ENCODE measurements at regions not wholly inside any gene's neighbourhood (a gene's known extent, or its start where the extent isn't known, plus 50 kb on each side); places are given as distances from the start of the nearest gene placed in this dataset.
"Not testable (repeated sequence)": the region's sequence is repeated elsewhere in the genome, so short reads cannot be mapped to it uniquely, and the experiment has no call there.

GRCh38 chr21:33993286-33994231 is 78.0 kb upstream of the ATP5PO start:
- Mint-ChIP-seq H3K9me3 (peaks cover 0 to 5% (median 4%) of the 10 kb centered on the region in 7 donors), H3K4me1 (peaks cover 11 to 19% (median 17%) of the 10 kb centered on the region in 4 donors), H3K27me3 (no peaks in the 10 kb centered on the region), H3K4me3 (no peak overlapping the region), H3K36me3 (no peaks in the 10 kb centered on the region), H3K27ac (peak overlapping the region; percentile 1 to 78 (median 68))
- peak in 1 of 2 donors; percentile 37 for ATAC-seq (ENCODE audit: low read depth in 2 of 2)
- no peak overlapping the region for H3K27ac ChIP-seq (ENCODE audit: insufficient read depth, low read length, poor library complexity, severe bottlenecking)
- peaks cover 6% of the 10 kb centered on the region for H3K4me1 ChIP-seq (ENCODE audit: control insufficient read depth, insufficient read depth, low read length, poor library complexity, severe bottlenecking)
- H3K36me3 ChIP-seq (ENCODE audit: control insufficient read depth, insufficient read depth, low read length), result no peaks in the 10 kb centered on the region
- H3K4me3 ChIP-seq (ENCODE audit: low read depth, low read length), result no peak overlapping the region
- DNase-seq, result no peak
- peaks cover 0 to 3% of the 10 kb centered on the region in 2 experiments for H3K9me3 ChIP-seq (ENCODE audit: control insufficient read depth in 2 of 2, low read length in 2 of 2)
- no peaks in the 10 kb centered on the region for H3K27me3 ChIP-seq (ENCODE audit: control insufficient read depth, insufficient read depth, low read length)

- not testable (repeated sequence) for H3K4me1 ChIP-seq (ENCODE audit: control insufficient read depth, insufficient read depth, low read length, poor library complexity, severe bottlenecking); H3K27ac Mint-ChIP-seq; H3K36me3 ChIP-seq (ENCODE audit: control insufficient read depth, insufficient read depth, low read length); H3K27me3 ChIP-seq (ENCODE audit: control insufficient read depth, insufficient read depth, low read length); H3K9me3 Mint-ChIP-seq; H3K27me3 Mint-ChIP-seq; H3K36me3 Mint-ChIP-seq; H3K9me3 ChIP-seq (ENCODE audit: control insufficient read depth in 2 of 2, low read length in 2 of 2); DNase-seq; H3K27ac ChIP-seq (ENCODE audit: insufficient read depth, low read length, poor library complexity, severe bottlenecking); H3K4me3 ChIP-seq (ENCODE audit: low read depth, low read length); ATAC-seq (ENCODE audit: low read depth in 2 of 2); H3K4me3 Mint-ChIP-seq
- H3K4me1 Mint-ChIP-seq, result peaks cover 5 to 14% (median 9%) of the 10 kb centered on the region in 4 donors
These were observed 76.8 kb upstream of the ATP5PO start for GRCh38 chr21:33992412-33992811.

GRCh38 chr21:33991133-33991532 is 75.5 kb upstream of the ATP5PO start:
- H3K36me3 ChIP-seq (ENCODE audit: control insufficient read depth, insufficient read depth, low read length), result no peaks in the 10 kb centered on the region
- H3K27ac ChIP-seq (ENCODE audit: insufficient read depth, low read length, poor library complexity, severe bottlenecking), result no peak overlapping the region
- Mint-ChIP-seq H3K27me3 (no peaks in the 10 kb centered on the region), H3K4me1 (peaks cover 5 to 17% (median 13%) of the 10 kb centered on the region in 4 donors), H3K27ac (peak overlapping the region in 1 of 3 donors; percentile 3), H3K36me3 (no peaks in the 10 kb centered on the region), H3K9me3 (peaks cover 0 to 5% (median 2%) of the 10 kb centered on the region in 7 donors), H3K4me3 (no peak overlapping the region)
- DNase-seq (no peak), ATAC-seq (ENCODE audit: low read depth in 2 of 2) (no peak)
- no peaks in the 10 kb centered on the region for H3K4me1 ChIP-seq (ENCODE audit: control insufficient read depth, insufficient read depth, low read length, poor library complexity, severe bottlenecking)
- H3K4me3 ChIP-seq (ENCODE audit: low read depth, low read length), result no peak overlapping the region
- H3K9me3 ChIP-seq (ENCODE audit: control insufficient read depth in 2 of 2, low read length in 2 of 2), result peaks cover 0 to 3% of the 10 kb centered on the region in 2 experiments
- no peaks in the 10 kb centered on the region for H3K27me3 ChIP-seq (ENCODE audit: control insufficient read depth, insufficient read depth, low read length)

- ATAC-seq (ENCODE audit: low read depth in 2 of 2) (no peak), DNase-seq (no peak)
- Mint-ChIP-seq H3K9me3 (peaks cover 0 to 5% (median 2%) of the 10 kb centered on the region in 7 donors), H3K27ac (no peak overlapping the region), H3K27me3 (peaks cover 5% of the 10 kb centered on the region), H3K4me3 (no peak overlapping the region), H3K36me3 (no peaks in the 10 kb centered on the region), H3K4me1 (peaks cover 5 to 23% (median 16%) of the 10 kb centered on the region in 4 donors)
- H3K4me1 ChIP-seq (ENCODE audit: control insufficient read depth, insufficient read depth, low read length, poor library complexity, severe bottlenecking), result no peaks in the 10 kb centered on the region
- H3K9me3 ChIP-seq (ENCODE audit: control insufficient read depth in 2 of 2, low read length in 2 of 2), result peaks cover 0 to 3% of the 10 kb centered on the region in 2 experiments
- H3K27ac ChIP-seq (ENCODE audit: insufficient read depth, low read length, poor library complexity, severe bottlenecking), result no peak overlapping the region
- no peaks in the 10 kb centered on the region for H3K36me3 ChIP-seq (ENCODE audit: control insufficient read depth, insufficient read depth, low read length)
- H3K4me3 ChIP-seq (ENCODE audit: low read depth, low read length), result no peak overlapping the region
- H3K27me3 ChIP-seq (ENCODE audit: control insufficient read depth, insufficient read depth, low read length), result no peaks in the 10 kb centered on the region
These were observed 73.8 kb upstream of the ATP5PO start for GRCh38 chr21:33989440-33989839.

- H3K27ac Mint-ChIP-seq, result no peak overlapping the region
- no peaks in the 10 kb centered on the region for H3K36me3 Mint-ChIP-seq
- DNase-seq, result no peak
These were observed 72.8 kb upstream of the ATP5PO start for GRCh38 chr21:33988237-33989017.

GRCh38 chr21:33987461-33987860 is 71.9 kb upstream of the ATP5PO start:
- Mint-ChIP-seq H3K4me1 (peaks cover 5 to 17% (median 16%) of the 10 kb centered on the region in 4 donors), H3K36me3 (no peaks in the 10 kb centered on the region), H3K4me3 (no peak overlapping the region), H3K27ac (peak overlapping the region in 1 of 3 donors; percentile 48), H3K9me3 (peaks cover 0 to 5% (median 2%) of the 10 kb centered on the region in 7 donors), H3K27me3 (peaks cover 5% of the 10 kb centered on the region)
- no peaks in the 10 kb centered on the region for H3K4me1 ChIP-seq (ENCODE audit: control insufficient read depth, insufficient read depth, low read length, poor library complexity, severe bottlenecking)
- no peaks in the 10 kb centered on the region for H3K27me3 ChIP-seq (ENCODE audit: control insufficient read depth, insufficient read depth, low read length)
- H3K9me3 ChIP-seq (ENCODE audit: control insufficient read depth in 2 of 2, low read length in 2 of 2), result no peaks in the 10 kb centered on the region
- ATAC-seq (ENCODE audit: low read depth in 2 of 2), result no peak
- no peak overlapping the region for H3K4me3 ChIP-seq (ENCODE audit: low read depth, low read length)
- H3K27ac ChIP-seq (ENCODE audit: insufficient read depth, low read length, poor library complexity, severe bottlenecking), result no peak overlapping the region
- no peak for DNase-seq
- H3K36me3 ChIP-seq (ENCODE audit: control insufficient read depth, insufficient read depth, low read length), result no peaks in the 10 kb centered on the region

More at GRCh38 chr21:33988237-33989017, 72.8 kb upstream of the ATP5PO start:
- peaks cover 5 to 15% (median 14%) of the 10 kb centered on the region in 4 donors for H3K4me1 Mint-ChIP-seq
- peaks cover 0 to 3% of the 10 kb centered on the region in 2 experiments for H3K9me3 ChIP-seq (ENCODE audit: control insufficient read depth in 2 of 2, low read length in 2 of 2)
- peaks cover 5% of the 10 kb centered on the region for H3K27me3 Mint-ChIP-seq
- no peaks in the 10 kb centered on the region for H3K4me1 ChIP-seq (ENCODE audit: control insufficient read depth, insufficient read depth, low read length, poor library complexity, severe bottlenecking)
- H3K27me3 ChIP-seq (ENCODE audit: control insufficient read depth, insufficient read depth, low read length), result no peaks in the 10 kb centered on the region
- peaks cover 0 to 5% (median 2%) of the 10 kb centered on the region in 7 donors for H3K9me3 Mint-ChIP-seq
- no peak overlapping the region for H3K27ac ChIP-seq (ENCODE audit: insufficient read depth, low read length, poor library complexity, severe bottlenecking)
- H3K4me3 ChIP-seq (ENCODE audit: low read depth, low read length), result no peak overlapping the region
- H3K36me3 ChIP-seq (ENCODE audit: control insufficient read depth, insufficient read depth, low read length), result no peaks in the 10 kb centered on the region
- no peak overlapping the region for H3K4me3 Mint-ChIP-seq
- ATAC-seq (ENCODE audit: low read depth in 2 of 2), result no peak

- peaks cover 0 to 21% (median 15%) of the 10 kb centered on the region in 4 donors for H3K4me1 Mint-ChIP-seq
- no peak overlapping the region for H3K27ac ChIP-seq (ENCODE audit: insufficient read depth, low read length, poor library complexity, severe bottlenecking)
- H3K36me3 Mint-ChIP-seq, result peaks cover 7% of the 10 kb centered on the region
- peak overlapping the region; percentile 60 to 89 (median 84) for H3K27ac Mint-ChIP-seq
- DNase-seq (no peak), ATAC-seq (ENCODE audit: low read depth in 2 of 2) (no peak)
- H3K4me3 ChIP-seq (ENCODE audit: low read depth, low read length), result no peak overlapping the region
- no peaks in the 10 kb centered on the region for H3K27me3 ChIP-seq (ENCODE audit: control insufficient read depth, insufficient read depth, low read length)
- no peaks in the 10 kb centered on the region for H3K36me3 ChIP-seq (ENCODE audit: control insufficient read depth, insufficient read depth, low read length)
- H3K9me3 Mint-ChIP-seq, result peaks cover 0 to 1% (median 0%) of the 10 kb centered on the region in 7 donors
- H3K4me1 ChIP-seq (ENCODE audit: control insufficient read depth, insufficient read depth, low read length, poor library complexity, severe bottlenecking), result no peaks in the 10 kb centered on the region
- peaks cover 5% of the 10 kb centered on the region for H3K27me3 Mint-ChIP-seq
- peak overlapping the region in 1 of 4 donors; percentile 41 for H3K4me3 Mint-ChIP-seq
- no peaks in the 10 kb centered on the region for H3K9me3 ChIP-seq (ENCODE audit: control insufficient read depth in 2 of 2, low read length in 2 of 2)
These were observed 69.8 kb upstream of the ATP5PO start for GRCh38 chr21:33985117-33986050.

Measured in CD4-positive, CD25-positive, alpha-beta regulatory T cell (primary cell).